Parathyroid adenoma (tissue), 2 donors: ENCODE measurements at regions not wholly inside any gene's neighbourhood (a gene's known extent, or its start where the extent isn't known, plus 50 kb on each side); places are given as distances from the start of the nearest gene placed in this dataset.
"Not testable (repeated sequence)": the region's sequence is repeated elsewhere in the genome, so short reads cannot be mapped to it uniquely, and the experiment has no call there.

Experiments
- H2AFZ ChIP-seq: fragments of 300-600 bp; sonication (generic); one replicate; pipeline ENCODE4 v1.7.0; 2017; ENCODE audit warnings: antibody characterized with exemption, mild to moderate bottlenecking
- H3K27ac ChIP-seq: fragments of 300-600 bp; sonication (generic); one replicate; pipeline ENCODE4 v1.7.0; 2017
- H3K27me3 ChIP-seq: fragments of 300-600 bp; sonication (generic); one replicate; pipeline ENCODE4 v1.7.0; 2017; ENCODE audit warnings: low read length; ENCODE audit not compliant: control insufficient read depth, insufficient read depth
- H3K36me3 ChIP-seq: fragments of 300-600 bp; sonication (generic); one replicate; pipeline ENCODE4 v1.7.0; 2017; ENCODE audit warnings: low read length; ENCODE audit not compliant: control insufficient read depth, insufficient read depth
- H3K4me1 ChIP-seq: fragments of 300-600 bp; sonication (generic); one replicate; pipeline ENCODE4 v1.7.0; 2017; ENCODE audit warnings: control low read depth
- H3K4me2 ChIP-seq: fragments of 300-600 bp; sonication (generic); one replicate; pipeline ENCODE4 v1.7.0; 2017; ENCODE audit warnings: low read length
- H3K4me3 ChIP-seq: fragments of 300-600 bp; sonication (generic); one replicate; pipeline ENCODE4 v1.7.0; 2017; ENCODE audit warnings: low read depth, low read length
- H3K79me2 ChIP-seq: fragments of 300-600 bp; sonication (generic); one replicate; pipeline ENCODE4 v1.7.0; 2017; ENCODE audit warnings: control low read depth
- H3K9ac ChIP-seq: fragments of 300-600 bp; sonication (generic); one replicate; pipeline ENCODE4 v1.7.0; 2017; ENCODE audit warnings: mild to moderate bottlenecking
- H3K9me3 ChIP-seq: fragments of 300-600 bp; sonication (generic); one replicate; pipeline ENCODE4 v1.7.0; 2017; ENCODE audit warnings: low read length; ENCODE audit not compliant: control insufficient read depth
- TF ChIP-seq, protein P1 (sequence below): fragments of 300-600 bp; sonication (generic); IDR thresholded peaks from one replicate; pipeline ENCODE4 v1.7.0; 2017; ENCODE audit warnings: antibody characterized with exemption, mild to moderate bottlenecking
- donor health status: primary hyperparathyroidism.

- no peak overlapping the region for H3K4me2 ChIP-seq
- no peaks in the 10 kb centered on the region for H3K79me2 ChIP-seq
- no peak overlapping the region for H3K9ac ChIP-seq
- TF ChIP-seq, protein P1, sequence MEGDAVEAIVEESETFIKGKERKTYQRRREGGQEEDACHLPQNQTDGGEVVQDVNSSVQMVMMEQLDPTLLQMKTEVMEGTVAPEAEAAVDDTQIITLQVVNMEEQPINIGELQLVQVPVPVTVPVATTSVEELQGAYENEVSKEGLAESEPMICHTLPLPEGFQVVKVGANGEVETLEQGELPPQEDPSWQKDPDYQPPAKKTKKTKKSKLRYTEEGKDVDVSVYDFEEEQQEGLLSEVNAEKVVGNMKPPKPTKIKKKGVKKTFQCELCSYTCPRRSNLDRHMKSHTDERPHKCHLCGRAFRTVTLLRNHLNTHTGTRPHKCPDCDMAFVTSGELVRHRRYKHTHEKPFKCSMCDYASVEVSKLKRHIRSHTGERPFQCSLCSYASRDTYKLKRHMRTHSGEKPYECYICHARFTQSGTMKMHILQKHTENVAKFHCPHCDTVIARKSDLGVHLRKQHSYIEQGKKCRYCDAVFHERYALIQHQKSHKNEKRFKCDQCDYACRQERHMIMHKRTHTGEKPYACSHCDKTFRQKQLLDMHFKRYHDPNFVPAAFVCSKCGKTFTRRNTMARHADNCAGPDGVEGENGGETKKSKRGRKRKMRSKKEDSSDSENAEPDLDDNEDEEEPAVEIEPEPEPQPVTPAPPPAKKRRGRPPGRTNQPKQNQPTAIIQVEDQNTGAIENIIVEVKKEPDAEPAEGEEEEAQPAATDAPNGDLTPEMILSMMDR = no peak
- H2AFZ ChIP-seq = no peak overlapping the region
- H3K27me3 ChIP-seq = no peaks in the 10 kb centered on the region
- H3K4me3 ChIP-seq = no peak overlapping the region
- no peaks in the 10 kb centered on the region for H3K36me3 ChIP-seq
- no peak overlapping the region for H3K27ac ChIP-seq
- H3K9me3 ChIP-seq = no peaks in the 10 kb centered on the region
- H3K4me1 ChIP-seq = no peaks in the 10 kb centered on the region
These were observed 120.3 kb downstream of the BUB3 start for GRCh38 chr10:123274306-123275135.

GRCh38 chr10:123275136-123275564, 120.9 kb downstream of the BUB3 start:
- H2AFZ ChIP-seq = no peak overlapping the region
- H3K9ac ChIP-seq = no peak overlapping the region
- no peaks in the 10 kb centered on the region for H3K79me2 ChIP-seq
- no peaks in the 10 kb centered on the region for H3K9me3 ChIP-seq
- no peaks in the 10 kb centered on the region for H3K27me3 ChIP-seq
- TF ChIP-seq, protein P1 = no peak
- no peak overlapping the region for H3K4me2 ChIP-seq
- H3K36me3 ChIP-seq = no peaks in the 10 kb centered on the region
- H3K4me3 ChIP-seq = no peak overlapping the region
- H3K27ac ChIP-seq = no peak overlapping the region
- H3K4me1 ChIP-seq = no peaks in the 10 kb centered on the region

DNA sequence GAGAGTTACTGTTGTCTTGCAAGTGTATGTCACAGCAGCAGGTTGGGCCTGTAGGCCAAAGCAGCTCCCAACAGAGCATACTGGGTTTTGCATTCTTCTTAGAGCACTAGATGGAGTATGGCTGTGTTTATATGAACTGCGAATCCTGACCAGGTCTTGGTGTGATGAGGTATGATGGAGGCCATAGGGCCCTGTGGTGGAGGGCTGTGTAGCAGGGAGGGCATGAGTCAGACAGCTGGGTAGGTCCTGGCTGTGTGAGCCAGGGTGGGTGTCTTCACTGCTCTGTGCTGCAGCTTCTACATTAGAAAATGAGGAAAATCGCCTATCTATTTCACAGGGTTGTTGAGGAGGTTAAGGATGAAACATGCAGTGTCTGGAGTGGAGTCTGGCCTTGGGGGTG, 124.2 kb downstream of the BUB3 start:
- TF ChIP-seq, protein P1 = no peak
- no peaks in the 10 kb centered on the region for H3K79me2 ChIP-seq
- no peak overlapping the region for H3K9ac ChIP-seq
- H3K4me3 ChIP-seq = no peak overlapping the region
- H3K27ac ChIP-seq = no peak overlapping the region
- H3K9me3 ChIP-seq = no peaks in the 10 kb centered on the region
- no peak overlapping the region for H2AFZ ChIP-seq
- H3K4me2 ChIP-seq = no peak overlapping the region
- no peaks in the 10 kb centered on the region for H3K4me1 ChIP-seq
- no peaks in the 10 kb centered on the region for H3K27me3 ChIP-seq
- H3K36me3 ChIP-seq = no peaks in the 10 kb centered on the region

DNA sequence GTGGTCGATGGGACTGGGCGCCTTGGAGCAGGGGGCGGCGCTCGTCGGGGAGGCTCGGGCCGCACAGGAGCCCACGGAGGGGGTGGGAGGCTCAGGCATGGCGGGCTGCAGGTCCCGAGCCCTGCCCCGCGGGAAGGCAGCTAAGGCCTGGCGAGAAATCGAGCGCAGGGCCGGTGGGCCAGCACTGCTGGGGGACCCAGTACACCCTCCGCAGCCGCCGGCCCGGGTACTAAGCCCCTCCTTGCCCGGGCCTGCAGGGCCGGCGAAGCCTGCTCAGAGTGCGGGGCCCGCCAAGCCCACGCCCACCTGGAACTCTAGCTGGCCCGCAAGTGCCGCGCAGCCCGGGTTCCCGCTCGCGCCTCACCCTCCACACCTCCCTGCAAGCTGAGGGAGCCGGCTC, 129.2 kb downstream of the BUB3 start:
- not testable (repeated sequence) for H2AFZ ChIP-seq, H3K4me1 ChIP-seq, H3K9ac ChIP-seq, H3K79me2 ChIP-seq, H3K9me3 ChIP-seq, H3K4me3 ChIP-seq, H3K4me2 ChIP-seq, H3K36me3 ChIP-seq, H3K27ac ChIP-seq, H3K27me3 ChIP-seq

DNA sequence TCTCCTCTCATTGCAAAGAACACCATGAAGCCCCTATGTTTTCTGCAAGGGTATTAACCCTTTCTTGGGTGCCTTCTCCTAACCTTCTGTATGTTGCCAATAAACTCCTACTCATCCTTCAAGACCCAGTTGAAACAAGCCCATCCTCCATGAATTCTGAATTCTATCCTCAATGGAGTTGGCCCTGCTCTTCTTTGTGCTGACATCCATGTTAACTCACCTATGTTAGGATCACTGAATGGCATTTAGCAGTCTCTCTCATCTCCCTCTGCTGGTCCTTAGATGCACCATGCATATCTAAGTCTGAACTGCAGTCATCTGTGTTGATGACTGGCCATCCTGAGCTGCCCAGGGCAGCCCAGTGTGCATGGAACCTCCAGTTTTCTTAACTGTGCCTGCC, 129.8 kb downstream of the BUB3 start:
- TF ChIP-seq, protein P1 = no peak
- no peak overlapping the region for H3K4me3 ChIP-seq

More for the DNA sequence above, 129.8 kb downstream of the BUB3 start:
- Histone ChIP-seq H3K27ac (no peak overlapping the region), H3K9ac (no peak overlapping the region), H3K4me2 (no peak overlapping the region), H3K36me3 (no peaks in the 10 kb centered on the region), H3K79me2 (no peaks in the 10 kb centered on the region), H2AFZ (no peak overlapping the region), H3K4me1 (no peaks in the 10 kb centered on the region), H3K9me3 (no peaks in the 10 kb centered on the region), H3K27me3 (no peaks in the 10 kb centered on the region)
